ENCODE measurements at regions not wholly inside any gene's neighbourhood (a gene's known extent, or its start where the extent isn't known, plus 50 kb on each side); places are given as distances from the start of the nearest gene placed in this dataset.

DNA sequence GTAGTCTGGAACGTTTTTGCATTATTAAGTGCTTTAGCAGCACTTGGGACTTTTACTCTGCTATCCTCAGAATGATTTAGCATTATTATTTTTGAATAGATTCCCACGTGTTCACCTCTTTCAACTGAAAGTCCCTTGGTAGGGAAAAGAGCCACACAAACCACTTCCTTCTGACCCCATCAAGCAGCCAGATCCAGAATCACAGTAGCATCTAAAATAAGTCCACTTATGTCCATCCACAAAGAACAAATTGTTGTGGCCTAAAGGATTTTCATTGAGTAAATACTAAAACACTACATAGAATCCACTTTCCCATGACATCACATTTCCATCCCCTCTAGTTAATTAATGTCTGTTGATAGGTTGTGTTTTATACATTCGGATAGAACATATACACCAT is 381.7 kb downstream of the AASDHPPT start:
- peaks cover 0 to 14% (median 0%) of the 10 kb centered on the region in 11 donors for H3K9me3 ChIP-seq
- H3K27me3 ChIP-seq: no peaks in the 10 kb centered on the region
- no peak overlapping the region for H3K4me3 ChIP-seq
- DNase-seq (no peak), ATAC-seq (peak in 3 of 8 donors; percentile 24 to 51 (median 31))
- peaks cover 0 to 16% (median 0%) of the 10 kb centered on the region in 9 donors for H3K4me1 ChIP-seq
- 39 to 42% methylated on average over 3 of the region's 3 CpGs for WGBS, 2 donors
- intact Hi-C loops (cut with DNase I): no loop called here
- TF ChIP-seq, protein P1, sequence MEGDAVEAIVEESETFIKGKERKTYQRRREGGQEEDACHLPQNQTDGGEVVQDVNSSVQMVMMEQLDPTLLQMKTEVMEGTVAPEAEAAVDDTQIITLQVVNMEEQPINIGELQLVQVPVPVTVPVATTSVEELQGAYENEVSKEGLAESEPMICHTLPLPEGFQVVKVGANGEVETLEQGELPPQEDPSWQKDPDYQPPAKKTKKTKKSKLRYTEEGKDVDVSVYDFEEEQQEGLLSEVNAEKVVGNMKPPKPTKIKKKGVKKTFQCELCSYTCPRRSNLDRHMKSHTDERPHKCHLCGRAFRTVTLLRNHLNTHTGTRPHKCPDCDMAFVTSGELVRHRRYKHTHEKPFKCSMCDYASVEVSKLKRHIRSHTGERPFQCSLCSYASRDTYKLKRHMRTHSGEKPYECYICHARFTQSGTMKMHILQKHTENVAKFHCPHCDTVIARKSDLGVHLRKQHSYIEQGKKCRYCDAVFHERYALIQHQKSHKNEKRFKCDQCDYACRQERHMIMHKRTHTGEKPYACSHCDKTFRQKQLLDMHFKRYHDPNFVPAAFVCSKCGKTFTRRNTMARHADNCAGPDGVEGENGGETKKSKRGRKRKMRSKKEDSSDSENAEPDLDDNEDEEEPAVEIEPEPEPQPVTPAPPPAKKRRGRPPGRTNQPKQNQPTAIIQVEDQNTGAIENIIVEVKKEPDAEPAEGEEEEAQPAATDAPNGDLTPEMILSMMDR (IDR thresholded peaks at IDR 0.05): no peak
- H3K36me3 ChIP-seq: no peaks in the 10 kb centered on the region
- H3K27ac ChIP-seq: peak overlapping the region in 1 of 10 donors; percentile 39

DNA sequence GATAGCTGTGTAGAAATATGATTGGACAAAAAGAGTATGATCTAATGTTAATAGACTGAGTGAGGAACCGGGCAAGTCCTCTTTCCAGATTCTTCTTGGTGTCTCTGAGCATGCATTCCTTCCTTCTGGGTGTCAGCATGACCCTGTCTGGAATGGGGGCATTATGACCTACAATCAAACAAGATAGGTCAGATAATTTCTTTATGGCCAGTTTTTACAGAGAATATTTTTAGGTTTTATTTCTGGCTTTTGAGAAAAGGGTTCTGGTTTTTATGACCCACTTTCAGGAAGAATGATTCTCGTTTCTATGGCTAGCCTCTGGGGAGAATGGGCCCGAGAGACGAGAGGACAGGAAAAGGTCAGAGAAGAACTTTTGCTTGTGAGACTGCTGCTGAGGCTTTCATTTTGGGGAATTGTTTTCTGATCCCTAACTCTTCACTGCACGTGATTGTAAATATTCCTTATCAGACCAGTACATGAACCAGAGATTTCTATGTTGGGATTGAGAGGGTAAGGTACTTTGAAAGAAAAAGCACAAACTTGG is 383.8 kb downstream of the AASDHPPT start:
- Histone ChIP-seq H3K27ac (peak overlapping the region in 2 of 10 donors; percentile 16 to 39), H3K4me1 (peaks cover 0 to 16% (median 0%) of the 10 kb centered on the region in 9 donors), H3K36me3 (no peaks in the 10 kb centered on the region), H3K9me3 (no peaks in the 10 kb centered on the region), H3K4me3 (no peak overlapping the region), H3K27me3 (no peaks in the 10 kb centered on the region)
- ATAC-seq (peak in 3 of 8 donors; percentile 30 to 45 (median 38)), DNase-seq (peak; percentile 14 to 34)
- WGBS, 2 donors: 44 to 51% methylated on average over 5 of the region's 5 CpGs
- intact Hi-C loops (cut with DNase I): loop anchor here in 1 of 10 donors (10.0 kb wide), 1 partner anchor 206 kb away; no protein-coding TSS in a partner anchor
- TF ChIP-seq, protein P1 (IDR thresholded peaks at IDR 0.05): no peak

DNA sequence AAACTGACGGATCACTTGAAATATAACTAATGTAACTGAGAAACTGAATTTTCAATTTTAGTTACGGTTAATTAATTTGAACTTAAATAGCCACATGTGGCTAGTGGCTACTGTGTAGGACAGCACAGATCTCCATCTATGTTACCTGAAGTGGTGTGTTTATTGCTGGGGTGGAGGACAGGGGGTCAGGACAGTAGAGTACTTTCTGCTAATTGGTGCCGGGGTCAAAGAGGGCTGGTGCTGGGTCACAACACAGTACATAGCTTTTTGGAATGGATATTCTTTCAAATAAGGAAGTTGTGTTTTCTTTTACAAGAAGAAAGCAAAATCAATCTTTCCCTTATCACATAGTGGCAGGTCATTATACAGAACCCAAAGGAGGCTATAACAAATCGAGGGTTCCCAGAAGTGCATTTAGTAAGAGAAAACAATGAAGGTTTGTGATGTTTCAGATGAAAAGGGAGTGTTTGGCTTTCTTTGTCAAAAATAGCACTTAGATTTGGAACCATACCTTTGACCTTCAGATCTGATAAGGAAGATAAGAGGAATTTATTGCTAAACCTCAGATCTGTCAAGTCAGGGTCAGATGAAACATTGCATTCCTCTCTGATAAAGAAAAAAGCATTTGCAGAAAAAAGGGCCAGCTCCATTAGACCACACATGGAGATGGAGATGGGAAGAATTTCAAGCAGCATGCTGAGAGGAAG is 384.5 kb downstream of the AASDHPPT start:
- H3K27ac ChIP-seq: peak overlapping the region in 2 of 10 donors; percentile 16 to 29
- intact Hi-C loops (cut with DNase I): loop anchor here in 1 of 10 donors (10.0 kb wide), 1 partner anchor 207 kb away; no protein-coding TSS in a partner anchor
- H3K4me3 ChIP-seq: no peak overlapping the region
- no peak for ATAC-seq
- TF ChIP-seq, protein P1 (IDR thresholded peaks at IDR 0.05): no peak
- peaks cover 0 to 16% (median 0%) of the 10 kb centered on the region in 9 donors for H3K4me1 ChIP-seq
- no peaks in the 10 kb centered on the region for H3K9me3 ChIP-seq
- H3K36me3 ChIP-seq: no peaks in the 10 kb centered on the region
- no peak for DNase-seq
- WGBS, 2 donors: 65 to 69% methylated on average over 4 of the region's 4 CpGs
- no peaks in the 10 kb centered on the region for H3K27me3 ChIP-seq

DNA sequence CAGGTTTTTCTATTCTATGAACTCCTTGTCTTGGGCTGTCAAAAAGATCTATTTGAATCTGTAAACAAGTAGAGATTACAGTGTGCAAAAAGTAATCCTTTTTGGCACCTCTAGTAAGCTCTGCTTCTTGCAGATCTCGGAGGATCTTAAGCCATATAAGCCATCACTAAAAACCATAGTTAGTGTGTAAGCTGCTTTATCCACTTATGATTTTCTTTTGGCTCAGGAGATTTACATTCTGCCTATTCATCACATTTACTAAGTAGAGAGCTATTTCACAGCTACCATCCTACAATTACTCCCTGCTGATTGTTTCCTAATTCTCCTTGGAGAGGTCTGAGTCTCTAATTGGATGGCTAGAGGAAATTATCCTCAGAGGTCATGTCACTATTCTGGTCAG is 385.7 kb downstream of the AASDHPPT start:
- DNase-seq: no peak
- TF ChIP-seq, protein P1 (IDR thresholded peaks at IDR 0.05): no peak
- H3K36me3 ChIP-seq: no peaks in the 10 kb centered on the region
- no peak for ATAC-seq
- intact Hi-C loops (cut with DNase I): loop anchor here in 1 of 10 donors (10.0 kb wide), 1 partner anchor 208 kb away; no protein-coding TSS in a partner anchor
- H3K27me3 ChIP-seq: no peaks in the 10 kb centered on the region
- H3K4me1 ChIP-seq: peaks cover 0 to 16% (median 0%) of the 10 kb centered on the region in 9 donors
- H3K27ac ChIP-seq: peak overlapping the region in 4 of 10 donors; percentile 4 to 46 (median 16)
- H3K9me3 ChIP-seq: no peaks in the 10 kb centered on the region
- WGBS, 2 donors: 58 to 66% methylated on average over 1 of the region's 1 CpG
- H3K4me3 ChIP-seq: no peak overlapping the region
